ENCODE measurements at regions not wholly inside any gene's neighbourhood (a gene's known extent, or its start where the extent isn't known, plus 50 kb on each side); places are given as distances from the start of the nearest gene placed in this dataset.

DNA sequence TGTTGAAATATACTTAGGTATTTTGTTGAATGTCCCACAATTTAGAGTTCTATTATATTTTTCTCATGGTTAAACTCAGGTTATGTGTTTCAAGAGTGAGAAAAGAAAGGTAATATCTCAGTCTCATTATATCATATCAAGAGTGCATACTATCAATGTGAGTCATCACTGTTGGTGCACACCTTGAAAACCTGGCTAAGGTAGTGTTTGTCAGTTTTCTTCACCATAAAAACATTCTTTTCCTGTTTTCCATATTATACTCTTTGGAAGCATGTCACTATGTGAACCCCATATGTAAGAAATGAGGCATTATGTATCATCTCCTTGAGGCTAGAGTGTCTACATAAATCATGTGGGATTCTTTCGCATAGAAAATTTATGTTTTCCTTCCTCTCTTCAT, 307.6 kb upstream of the CTSO start:
- TF ChIP-seq POLR2AphosphoS5 (IDR thresholded peaks at IDR 0.05; ENCODE audit: borderline replicate concordance, low read depth, low read length): no peak
- no peak for TF ChIP-seq FOXP2 (optimal IDR thresholded peaks at IDR 0.05; ENCODE audit: control extremely low read depth, extremely low read length, insufficient read depth)
